Small intestine (tissue), 7 donors: ENCODE measurements at regions not wholly inside any gene's neighbourhood (a gene's known extent, or its start where the extent isn't known, plus 50 kb on each side); places are given as distances from the start of the nearest gene placed in this dataset.

Source experiments
- DNase-seq, 2 donors: peaks; one replicate each; pipeline versions ENCODE4 v3.0.0 to v3.0.0-alpha.2; 2013
- FAIRE-seq: peaks from 2 replicates; lab custom pipeline; 2012; peaks lifted over from hg19 to GRCh38; lab: Jason Lieb, UNC
- H3K27ac ChIP-seq, 3 donors: one replicate each; pipeline ENCODE4 v1.5.1; 2013; ENCODE audit warnings: low read length in 2 of 3, mild to moderate bottlenecking in 2 of 3, control low read depth in 1 of 3, inconsistent platforms in 1 of 3, low read depth in 1 of 3, moderate library complexity in 1 of 3
- H3K27me3 ChIP-seq, 3 donors: one replicate each; pipeline ENCODE4 v1.6.1; 2013; ENCODE audit warnings: low read length in 3 of 3, inconsistent platforms in 1 of 3; ENCODE audit not compliant: control insufficient read depth in 3 of 3, insufficient read depth in 3 of 3
- H3K36me3 ChIP-seq, 3 donors: one replicate each; pipeline ENCODE4 v1.6.1; 2013; ENCODE audit warnings: low read length in 3 of 3, inconsistent platforms in 1 of 3, low read depth in 1 of 3, mild to moderate bottlenecking in 1 of 3, moderate library complexity in 1 of 3; ENCODE audit not compliant: control insufficient read depth in 3 of 3, insufficient read depth in 2 of 3
- H3K4me1 ChIP-seq, 3 donors: one replicate each; pipeline ENCODE4 v1.6.1; 2013; ENCODE audit warnings: low read length in 2 of 3, inconsistent platforms in 1 of 3, low read depth in 1 of 3, mild to moderate bottlenecking in 1 of 3, moderate library complexity in 1 of 3; ENCODE audit not compliant: control insufficient read depth in 3 of 3, insufficient read depth in 2 of 3
- H3K4me3 ChIP-seq, 3 donors: one replicate each; pipeline ENCODE4 v1.5.1; 2013; ENCODE audit warnings: low read length in 3 of 3, control low read depth in 1 of 3, inconsistent platforms in 1 of 3, low read depth in 1 of 3, mild to moderate bottlenecking in 1 of 3, moderate library complexity in 1 of 3
- H3K9me3 ChIP-seq, 2 donors: one replicate each; pipeline ENCODE4 v1.6.1; 2013; ENCODE audit warnings: low read depth in 1 of 2, low read length in 1 of 2; ENCODE audit not compliant: control insufficient read depth in 2 of 2, insufficient read depth in 1 of 2
- WGBS, 3 donors: extraction: QIAGEN DNeasy Blood & Tissue Kit; methylation state at CpG; one replicate each; pipeline ENCODE4 v1.1.7; 2013; 5-methylcytosine and 5-hydroxymethylcytosine counted together
- donor health status: healthy with polysubstance abuse.
- donor health status: control.
- donor health status: control.
- donor health status: Bipolar disorder and iron deficiency.
- donor health status: healthy.

- no peaks in the 10 kb centered on the region for H3K27me3 ChIP-seq
- H3K4me1 ChIP-seq: no peaks in the 10 kb centered on the region
- no peak for FAIRE-seq
- DNase-seq: no peak
- no peak overlapping the region for H3K27ac ChIP-seq
- no peaks in the 10 kb centered on the region for H3K36me3 ChIP-seq
- H3K4me3 ChIP-seq: no peak overlapping the region
- H3K9me3 ChIP-seq: no peaks in the 10 kb centered on the region
Observed at GRCh38 chr7:85565276-85565675, 378.4 kb upstream of the SEMA3D start.

- WGBS, 3 donors: 49 to 72% (median 64%) methylated on average over 3 of the region's 3 CpGs
- H3K27ac ChIP-seq: no peak overlapping the region
Observed at GRCh38 chr7:85564861-85565260, 378.0 kb upstream of the SEMA3D start.

GRCh38 chr7:85561706-85562105 lies 374.9 kb upstream of the SEMA3D start:
- no peaks in the 10 kb centered on the region for H3K36me3 ChIP-seq
- H3K27ac ChIP-seq: no peak overlapping the region
- FAIRE-seq: no peak
- no peaks in the 10 kb centered on the region for H3K27me3 ChIP-seq
- H3K4me1 ChIP-seq: no peaks in the 10 kb centered on the region
- DNase-seq: no peak
- H3K4me3 ChIP-seq: no peak overlapping the region
- H3K9me3 ChIP-seq: no peaks in the 10 kb centered on the region

More at GRCh38 chr7:85564861-85565260, 378.0 kb upstream of the SEMA3D start:
- no peaks in the 10 kb centered on the region for H3K27me3 ChIP-seq
- H3K9me3 ChIP-seq: no peaks in the 10 kb centered on the region
- no peak for DNase-seq
- no peaks in the 10 kb centered on the region for H3K36me3 ChIP-seq
- FAIRE-seq: no peak
- no peaks in the 10 kb centered on the region for H3K4me1 ChIP-seq
- H3K4me3 ChIP-seq: no peak overlapping the region

GRCh38 chr7:85554236-85555178 lies 367.7 kb upstream of the SEMA3D start:
- DNase-seq (peak; percentile 60 to 61), FAIRE-seq (peak; percentile 30)
- 70 to 72% (median 71%) methylated on average over 5 of the region's 5 CpGs for WGBS, 3 donors
- H3K4me3 ChIP-seq: no peak overlapping the region
- no peaks in the 10 kb centered on the region for H3K27me3 ChIP-seq
- no peaks in the 10 kb centered on the region for H3K9me3 ChIP-seq
- H3K4me1 ChIP-seq: no peaks in the 10 kb centered on the region
- no peaks in the 10 kb centered on the region for H3K36me3 ChIP-seq
- no peak overlapping the region for H3K27ac ChIP-seq

GRCh38 chr7:85535974-85536729 lies 349.3 kb upstream of the SEMA3D start:
- H3K9me3 ChIP-seq: no peaks in the 10 kb centered on the region
- H3K4me3 ChIP-seq: no peak overlapping the region
- WGBS, 3 donors: 76 to 77% (median 77%) methylated on average over 3 of the region's 3 CpGs
- H3K27me3 ChIP-seq: no peaks in the 10 kb centered on the region
- DNase-seq: no peak
- no peaks in the 10 kb centered on the region for H3K36me3 ChIP-seq
- H3K27ac ChIP-seq: no peak overlapping the region
- H3K4me1 ChIP-seq: no peaks in the 10 kb centered on the region
- no peak for FAIRE-seq

GRCh38 chr7:85529831-85530230 lies 343.0 kb upstream of the SEMA3D start:
- H3K9me3 ChIP-seq: no peaks in the 10 kb centered on the region
- FAIRE-seq (no peak), DNase-seq (peak in 1 of 2 donors; percentile 2)
- H3K4me3 ChIP-seq: no peak overlapping the region
- H3K36me3 ChIP-seq: no peaks in the 10 kb centered on the region
- whole genome bisulfite sequencing, 3 donors: 22 to 32% (median 22%) methylated on average over 4 of the region's 4 CpGs
- no peaks in the 10 kb centered on the region for H3K4me1 ChIP-seq
- H3K27ac ChIP-seq: no peak overlapping the region
- H3K27me3 ChIP-seq: no peaks in the 10 kb centered on the region

- 12 to 40% (median 25%) methylated on average over 3 of the region's 3 CpGs for WGBS, 3 donors
- no peak overlapping the region for H3K4me3 ChIP-seq
- no peaks in the 10 kb centered on the region for H3K4me1 ChIP-seq
- no peaks in the 10 kb centered on the region for H3K27me3 ChIP-seq
- no peak overlapping the region for H3K27ac ChIP-seq
- peak; percentile 36 to 92 for DNase-seq
- no peaks in the 10 kb centered on the region for H3K36me3 ChIP-seq
- no peak for FAIRE-seq
- H3K9me3 ChIP-seq: no peaks in the 10 kb centered on the region
Observed at GRCh38 chr7:85529201-85529600, 342.3 kb upstream of the SEMA3D start.

GRCh38 chr7:85528581-85528980 lies 341.7 kb upstream of the SEMA3D start:
- no peak for FAIRE-seq
- Histone ChIP-seq H3K27me3 (no peaks in the 10 kb centered on the region), H3K4me1 (no peaks in the 10 kb centered on the region), H3K36me3 (no peaks in the 10 kb centered on the region), H3K9me3 (no peaks in the 10 kb centered on the region), H3K4me3 (no peak overlapping the region), H3K27ac (no peak overlapping the region)
- DNase-seq: no peak
- WGBS, 3 donors: 37 to 62% (median 48%) methylated on average over 2 of the region's 2 CpGs
